C4-2B (cell line): ENCODE measurements at regions not wholly inside any gene's neighbourhood (a gene's known extent, or its start where the extent isn't known, plus 50 kb on each side); places are given as distances from the start of the nearest gene placed in this dataset.

Source experiments
- CTCF ChIP-seq: fragments of 450-650 bp; conservative IDR thresholded peaks from 2 replicates; pipeline ENCODE4 v1.5.1; 2017; ENCODE audit warnings: mild to moderate bottlenecking
- ZFX ChIP-seq: fragments of 450-650 bp; IDR thresholded peaks from 2 replicates; pipeline ENCODE4 v1.6.1; 2017

GRCh38 chr3:163422671-163423070 is 1655.6 kb downstream of the SI start:
- TF ChIP-seq CTCF, result no peak
- TF ChIP-seq ZFX, result no peak
